ENCODE measurements at regions not wholly inside any gene's neighbourhood (a gene's known extent, or its start where the extent isn't known, plus 50 kb on each side); places are given as distances from the start of the nearest gene placed in this dataset.
A peak's percentile ranks its signal among the peaks of the same experiment; 100 is the strongest.

GRCh38 chr2:19643117-19643518 is 258.7 kb downstream of the TTC32 start:
- Histone ChIP-seq H4K20me1 (ENCODE audit: insufficient read depth) (no peaks in the 10 kb centered on the region), H3F3A (ENCODE audit: insufficient read depth, low read depth) (no peaks in the 10 kb centered on the region), H3K9me2 (ENCODE audit: insufficient read depth) (no peaks in the 10 kb centered on the region), H3K36me3 (ENCODE audit: low read depth) (peaks cover 5% of the 10 kb centered on the region; the same call in 1 of the 2 replicates), H3K4me2 (no peak overlapping the region), H3K79me2 (ENCODE audit: low read depth) (no peaks in the 10 kb centered on the region), H3K4me1 (replicated peaks; ENCODE audit: insufficient read depth) (no peaks in the 10 kb centered on the region), H3K27me3 (ENCODE audit: insufficient read depth, low read depth) (no peaks in the 10 kb centered on the region), H2AFZ (no peak overlapping the region), H3K9me3 (ENCODE audit: insufficient read depth, low read depth) (no peaks in the 10 kb centered on the region; the same call in 1 of the 2 replicates), H3K4me3 (no peak overlapping the region), H3K27ac (no peak overlapping the region)
- peak in 1 of 2 experiments; percentile 28 for DNase-seq
- CTCF ChIA-PET = no interaction called here
- POLR2A ChIA-PET (ENCODE audit: unreplicated experiment) = no interaction called here
- intact Hi-C loops (cut with micrococcal nuclease; ENCODE audit: unreplicated experiment) = no loop called here
- TF ChIP-seq EZH2 (IDR thresholded peaks at IDR 0.05; ENCODE audit: low read depth) (no peak), CTCF (conservative IDR thresholded peaks at IDR 0.05) (no peak)
- BruUV-seq (replicated peaks) = no TSS peak

DNA sequence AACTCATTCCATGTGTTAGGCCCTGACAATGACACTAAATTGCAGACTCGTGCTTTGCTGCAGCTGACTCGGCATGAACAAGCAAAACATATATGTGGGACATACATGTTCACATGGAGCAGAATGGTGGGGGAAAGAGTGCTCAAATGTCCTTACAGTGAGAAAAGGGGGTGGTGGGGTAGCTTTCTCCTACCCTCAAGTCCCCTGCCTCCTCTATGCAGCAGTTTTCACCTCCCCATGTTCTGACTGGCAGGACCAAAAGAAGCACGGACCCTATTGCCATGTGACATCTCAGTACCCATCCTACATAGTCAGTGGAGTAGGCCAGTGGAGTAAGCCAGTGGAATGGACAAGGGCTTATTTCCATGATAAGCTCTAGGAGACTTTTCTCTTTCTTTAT is 259.3 kb downstream of the TTC32 start:
- intact Hi-C loops (cut with micrococcal nuclease; ENCODE audit: unreplicated experiment) = no loop called here
- no peaks in the 10 kb centered on the region for H3K27me3 ChIP-seq (ENCODE audit: insufficient read depth, low read depth)
- no peaks in the 10 kb centered on the region for H3F3A ChIP-seq (ENCODE audit: insufficient read depth, low read depth)
- no peaks in the 10 kb centered on the region for H3K4me1 ChIP-seq (replicated peaks; ENCODE audit: insufficient read depth)
- no peak for TF ChIP-seq CTCF (conservative IDR thresholded peaks at IDR 0.05)
- no peak for TF ChIP-seq EZH2 (IDR thresholded peaks at IDR 0.05; ENCODE audit: low read depth)
- ChIA-PET CTCF (no interaction called here), POLR2A (ENCODE audit: unreplicated experiment) (no interaction called here)
- no peaks in the 10 kb centered on the region for H3K79me2 ChIP-seq (ENCODE audit: low read depth)
- H3K4me2 ChIP-seq = no peak overlapping the region
- peak in 1 of 2 experiments; percentile 33 for DNase-seq
- H4K20me1 ChIP-seq (ENCODE audit: insufficient read depth) = no peaks in the 10 kb centered on the region
- no TSS peak for BruUV-seq (replicated peaks)
- no peak overlapping the region for H2AFZ ChIP-seq
- no peaks in the 10 kb centered on the region for H3K9me2 ChIP-seq (ENCODE audit: insufficient read depth)
- H3K4me3 ChIP-seq = no peak overlapping the region
- H3K36me3 ChIP-seq (ENCODE audit: low read depth) = peaks cover 5% of the 10 kb centered on the region; the same call in 1 of the 2 replicates
- H3K27ac ChIP-seq = no peak overlapping the region
- H3K9me3 ChIP-seq (ENCODE audit: insufficient read depth, low read depth) = no peaks in the 10 kb centered on the region; the same call in 1 of the 2 replicates

GRCh38 chr2:19635951-19636510 is 265.8 kb downstream of the TTC32 start:
- Histone ChIP-seq H3K27ac (no peak overlapping the region), H3F3A (ENCODE audit: insufficient read depth, low read depth) (no peaks in the 10 kb centered on the region), H3K4me3 (no peak overlapping the region), H3K27me3 (ENCODE audit: insufficient read depth, low read depth) (no peaks in the 10 kb centered on the region), H3K9me2 (ENCODE audit: insufficient read depth) (no peaks in the 10 kb centered on the region), H4K20me1 (ENCODE audit: insufficient read depth) (no peaks in the 10 kb centered on the region), H3K4me1 (replicated peaks; ENCODE audit: insufficient read depth) (no peaks in the 10 kb centered on the region), H3K79me2 (ENCODE audit: low read depth) (no peaks in the 10 kb centered on the region), H3K9me3 (ENCODE audit: insufficient read depth, low read depth) (no peaks in the 10 kb centered on the region), H2AFZ (no peak overlapping the region), H3K4me2 (no peak overlapping the region), H3K36me3 (ENCODE audit: low read depth) (peaks cover 2% of the 10 kb centered on the region; the same call in 1 of the 2 replicates)
- no TSS peak for BruUV-seq (replicated peaks)
- intact Hi-C loops (cut with micrococcal nuclease; ENCODE audit: unreplicated experiment) = no loop called here
- ChIA-PET POLR2A (ENCODE audit: unreplicated experiment) (no interaction called here), CTCF (no interaction called here)
- TF ChIP-seq EZH2 (IDR thresholded peaks at IDR 0.05; ENCODE audit: low read depth) (no peak), CTCF (conservative IDR thresholded peaks at IDR 0.05) (no peak)
- DNase-seq = no peak
